GM11168 (cell line): ENCODE measurements at regions not wholly inside any gene's neighbourhood (a gene's known extent, or its start where the extent isn't known, plus 50 kb on each side); places are given as distances from the start of the nearest gene placed in this dataset.

Experiments
- in situ Hi-C: fragments of 300-500 bp; cut with MboI; formaldehyde crosslinking; loops from one replicate; pipeline ENCODE4 v1.12.0; 2022; ENCODE audit warnings: low sequenced_read_pairs; ENCODE audit not compliant: unreplicated experiment

DNA sequence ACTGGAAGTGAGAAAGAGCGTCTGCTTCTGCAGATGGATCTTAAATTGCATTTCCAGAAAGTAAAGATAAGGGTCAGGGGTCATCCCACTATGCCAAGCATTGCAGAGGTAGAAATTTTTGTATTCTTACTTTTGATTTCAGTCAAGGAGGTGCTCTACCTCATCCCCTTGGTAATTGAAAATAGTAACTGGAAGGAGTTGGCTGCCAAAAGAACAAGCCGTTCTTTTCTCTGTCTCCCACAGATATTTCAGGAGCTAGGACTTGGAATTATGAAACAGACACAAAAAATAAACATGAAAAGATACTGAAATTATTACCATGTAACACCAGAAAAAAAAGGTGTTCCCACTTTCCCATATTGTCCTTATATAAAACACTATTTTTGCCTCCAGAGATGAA is 309.9 kb upstream of the UMPS start:
- in situ Hi-C loops = no loop called here

DNA sequence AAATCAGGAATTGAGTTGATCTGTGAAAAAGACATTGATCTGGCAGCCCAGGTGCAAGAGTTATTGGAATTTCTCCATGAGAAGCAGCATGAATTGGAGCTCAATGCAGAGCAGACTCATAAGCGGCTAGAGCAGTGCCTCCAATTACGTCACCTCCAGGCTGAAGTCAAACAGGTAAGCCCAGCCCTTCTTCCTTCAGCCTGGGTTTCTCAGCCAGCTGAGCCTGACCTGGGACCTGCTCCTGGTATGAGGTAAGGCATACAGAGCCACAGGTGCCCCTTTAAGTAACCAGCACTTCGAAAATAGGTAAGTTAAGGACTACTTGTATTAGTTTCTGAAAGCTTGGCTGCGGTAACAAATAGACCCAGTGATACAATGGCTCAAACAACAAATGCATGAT is 307.4 kb upstream of the UMPS start:
- in situ Hi-C loops = no loop called here

DNA sequence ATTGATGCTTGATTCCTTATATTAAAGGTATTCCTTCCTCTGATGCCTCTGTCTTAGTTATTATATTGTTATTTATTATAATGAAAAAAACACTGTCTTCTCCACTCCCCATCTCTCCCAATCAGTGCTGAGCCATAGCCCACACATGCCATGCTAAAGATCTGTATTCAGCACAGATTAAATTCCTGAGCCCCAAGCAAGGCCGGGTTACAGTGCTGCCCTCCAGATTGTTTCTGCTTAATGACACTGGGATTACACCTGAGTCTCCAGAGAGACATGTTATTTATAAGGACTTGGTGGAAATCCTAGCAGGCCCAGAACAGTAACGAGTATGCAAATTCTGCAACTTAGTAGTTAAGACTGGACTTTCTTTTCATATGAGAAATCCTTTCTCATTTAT is 305.9 kb upstream of the UMPS start:
- in situ Hi-C loops = no loop called here

DNA sequence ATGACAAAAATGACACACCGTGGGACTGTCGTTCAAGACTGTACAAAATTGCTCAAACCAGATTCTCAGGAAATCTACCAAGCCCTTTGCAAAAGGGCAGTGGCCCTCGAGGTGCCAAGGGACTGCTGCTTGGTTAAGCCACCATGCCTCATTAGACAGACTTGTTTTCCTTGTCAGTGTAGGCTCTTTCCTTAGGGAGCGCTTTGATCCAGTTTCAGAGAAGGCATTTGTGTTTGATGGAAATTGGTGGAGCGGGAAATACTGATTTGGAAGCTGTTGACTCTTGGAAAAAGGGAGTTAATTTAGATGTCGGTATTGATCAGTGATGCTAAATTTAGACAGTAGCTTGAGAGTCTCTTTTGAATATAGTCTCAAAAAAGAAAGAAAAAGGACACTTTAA is 304.3 kb upstream of the UMPS start:
- in situ Hi-C loops = no loop called here

DNA sequence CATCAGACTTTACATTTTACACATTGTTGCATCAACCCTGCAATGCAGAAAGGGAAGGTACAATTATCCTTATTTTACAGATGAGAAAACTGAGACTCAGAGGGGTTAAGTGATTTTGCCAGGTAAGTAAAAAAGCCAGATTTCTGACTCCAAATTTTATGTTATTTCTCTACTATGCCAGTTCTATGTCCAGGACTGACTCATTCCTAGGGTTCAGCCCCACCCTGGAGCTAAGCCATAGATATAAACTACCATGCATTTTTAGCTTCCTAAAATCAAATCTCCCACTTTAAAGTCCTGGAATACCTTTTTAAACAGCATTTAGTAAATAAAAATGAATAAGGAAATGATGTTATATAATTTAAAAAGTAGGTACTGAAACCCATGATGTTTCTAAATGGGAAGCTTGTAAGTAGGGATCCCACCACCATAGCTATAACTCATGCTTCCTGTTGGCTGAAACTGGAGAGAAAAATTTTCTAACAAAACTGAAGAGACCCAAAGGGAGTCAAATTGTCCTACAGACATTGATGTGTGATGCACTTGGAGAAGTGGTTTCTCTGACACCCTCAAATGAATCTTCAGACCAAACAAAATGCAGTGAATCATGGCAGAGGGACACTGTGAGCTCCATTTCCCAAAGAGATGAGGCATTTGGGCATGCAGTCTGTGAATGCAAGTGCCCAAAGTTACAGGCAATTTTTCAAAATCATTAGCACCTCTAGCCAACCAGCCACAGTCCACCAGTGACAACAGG is 301.7 kb upstream of the UMPS start:
- in situ Hi-C loops = no loop called here

DNA sequence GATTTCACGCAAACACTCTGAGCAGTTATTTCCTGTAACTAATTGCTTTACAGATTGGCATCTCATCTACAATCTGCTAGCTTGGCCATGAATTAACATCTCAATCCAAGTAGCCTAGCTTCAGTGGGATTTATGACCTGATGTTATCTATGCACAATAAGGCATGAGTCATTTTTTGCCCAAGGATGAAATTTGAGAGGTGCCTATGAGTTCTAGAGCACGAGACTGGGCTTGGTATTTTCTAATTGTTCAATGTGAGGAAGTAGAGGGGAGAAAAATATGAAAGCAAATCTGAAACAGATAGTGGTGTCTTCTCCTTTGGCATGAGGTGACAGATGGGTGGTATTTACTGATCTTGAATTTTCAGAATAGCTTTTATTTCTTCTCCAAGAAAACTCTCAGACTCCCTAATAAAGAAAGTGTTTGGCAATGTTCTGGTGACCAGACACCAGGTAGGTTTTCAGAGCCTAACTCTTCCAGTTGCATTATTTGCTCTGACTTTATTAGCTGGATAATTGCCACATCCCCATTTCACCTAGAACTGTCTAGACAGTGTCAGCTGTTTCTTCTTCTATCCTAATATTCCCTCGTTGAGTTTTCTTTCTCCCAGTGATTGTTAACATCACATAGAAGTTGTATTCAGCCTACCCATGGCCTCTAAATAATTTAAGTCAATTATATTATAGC is 301.0 kb upstream of the UMPS start:
- in situ Hi-C loops = no loop called here

DNA sequence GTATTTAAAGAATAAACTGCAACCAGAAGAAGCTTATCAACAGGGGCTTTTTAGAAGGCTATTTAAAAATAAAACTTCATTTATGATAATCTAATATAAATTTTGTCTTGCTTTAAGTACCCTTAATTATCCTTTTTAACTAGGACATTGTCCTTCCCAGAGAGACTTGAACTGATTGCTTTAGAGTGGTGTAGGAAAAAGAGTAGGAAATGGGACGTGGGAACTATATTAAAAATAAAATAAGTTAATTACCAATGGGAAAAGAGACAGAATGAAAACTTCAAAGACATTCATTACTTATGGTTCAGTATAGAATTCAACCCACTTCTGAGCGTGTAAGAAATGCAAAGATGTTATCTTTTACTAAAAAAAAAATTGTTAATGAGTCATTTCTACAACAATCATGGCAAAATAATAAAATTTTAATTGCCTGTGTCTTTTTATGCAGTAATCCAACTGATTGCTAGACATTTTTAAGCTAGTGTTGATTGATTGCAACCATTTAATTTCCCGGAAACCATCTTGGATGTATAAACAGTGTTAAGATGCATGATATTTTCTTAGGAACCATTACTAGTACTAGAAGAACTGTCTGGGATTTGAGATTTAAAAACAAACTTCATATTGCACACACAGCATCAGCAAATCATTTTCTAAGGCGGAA is 298.8 kb upstream of the UMPS start:
- in situ Hi-C loops = no loop called here

DNA sequence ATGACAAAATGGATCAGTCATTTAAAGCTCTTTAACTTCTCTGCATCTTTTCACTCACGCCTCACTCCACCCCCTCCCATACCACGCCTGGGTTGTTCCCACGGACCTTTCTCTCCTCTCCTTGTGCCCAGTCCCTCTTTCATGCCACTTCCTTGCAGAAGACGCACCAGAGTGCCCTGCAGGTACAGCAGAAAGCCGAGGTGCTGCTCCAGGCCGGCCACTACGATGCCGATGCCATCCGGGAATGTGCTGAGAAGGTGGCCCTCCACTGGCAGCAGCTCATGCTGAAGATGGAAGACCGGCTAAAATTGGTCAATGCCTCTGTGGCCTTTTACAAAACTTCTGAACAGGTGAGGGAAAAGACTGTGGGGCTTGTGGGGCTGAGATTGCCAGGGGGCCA is 296.1 kb upstream of the UMPS start:
- in situ Hi-C loops = no loop called here

DNA sequence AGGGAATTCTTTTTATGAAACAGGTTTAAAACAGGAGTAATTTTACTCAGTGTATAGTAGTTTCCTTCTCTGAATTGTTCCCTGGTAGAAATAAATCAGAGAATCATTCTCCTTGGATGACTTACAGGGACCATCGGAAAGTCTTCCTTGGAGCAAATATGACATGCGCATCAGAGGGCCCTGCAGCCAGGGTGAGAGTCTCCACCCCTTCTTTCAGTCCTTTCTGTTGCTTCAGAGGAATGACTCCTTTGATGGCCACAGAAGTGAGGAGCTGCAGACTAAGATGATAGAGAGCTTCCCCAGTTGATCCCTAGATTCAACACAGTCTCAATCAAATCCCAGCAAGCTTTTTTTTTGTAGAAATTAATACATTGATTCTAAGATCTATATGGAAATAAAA is 294.8 kb upstream of the UMPS start:
- in situ Hi-C loops = no loop called here

DNA sequence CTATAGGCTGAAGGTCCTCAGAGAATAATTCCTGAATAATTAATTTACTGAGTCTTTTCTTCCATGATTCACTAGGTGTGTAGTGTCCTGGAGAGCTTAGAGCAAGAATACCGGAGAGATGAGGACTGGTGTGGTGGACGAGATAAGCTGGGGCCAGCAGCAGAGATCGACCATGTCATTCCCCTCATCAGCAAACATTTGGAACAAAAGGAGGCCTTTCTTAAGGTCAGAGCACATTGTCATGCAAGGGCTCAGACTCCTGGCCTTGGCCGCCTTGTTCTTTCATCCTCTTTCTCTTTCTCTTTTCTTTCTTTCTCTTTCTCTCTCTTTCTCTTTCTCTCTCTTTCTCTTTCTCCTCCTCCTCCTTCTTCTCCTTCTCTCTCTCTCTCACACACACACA is 291.4 kb upstream of the UMPS start:
- in situ Hi-C loops = no loop called here

DNA sequence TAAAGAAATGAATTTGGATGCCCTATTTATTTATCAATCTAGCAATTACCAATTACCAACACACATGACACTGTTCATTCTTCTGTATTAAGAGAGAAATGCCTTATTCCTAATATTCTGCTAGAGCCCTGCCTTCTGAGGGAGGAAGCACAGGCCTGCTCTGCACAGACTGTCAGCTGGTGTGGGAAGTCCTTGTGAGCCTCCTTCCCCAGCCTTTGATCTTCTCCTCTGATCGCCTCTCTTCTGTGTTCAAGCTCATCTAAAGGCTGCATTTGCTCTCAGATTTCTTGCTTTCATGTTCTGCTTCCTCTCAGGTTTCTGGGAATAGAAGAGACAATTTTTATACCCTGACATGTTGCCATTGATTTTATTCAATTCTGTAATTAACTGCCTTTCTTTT is 290.6 kb upstream of the UMPS start:
- in situ Hi-C loops = no loop called here

DNA sequence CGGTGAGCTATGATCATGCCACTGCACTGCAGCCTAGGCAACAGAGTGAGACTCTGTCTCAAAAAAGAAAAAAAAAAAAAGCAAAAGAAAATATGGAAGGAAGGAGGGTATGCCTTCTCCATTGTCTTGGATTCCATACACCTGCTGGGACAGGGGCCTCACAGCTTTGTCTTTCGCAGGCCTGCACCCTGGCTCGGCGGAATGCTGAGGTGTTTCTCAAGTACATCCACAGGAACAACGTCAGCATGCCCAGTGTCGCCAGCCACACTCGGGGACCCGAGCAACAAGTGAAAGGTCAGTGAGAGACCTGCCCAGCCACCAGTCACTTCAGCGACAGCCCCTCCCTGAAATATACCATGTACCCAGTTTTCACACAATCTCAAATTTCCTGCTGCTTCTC is 288.5 kb upstream of the UMPS start:
- in situ Hi-C loops = no loop called here

DNA sequence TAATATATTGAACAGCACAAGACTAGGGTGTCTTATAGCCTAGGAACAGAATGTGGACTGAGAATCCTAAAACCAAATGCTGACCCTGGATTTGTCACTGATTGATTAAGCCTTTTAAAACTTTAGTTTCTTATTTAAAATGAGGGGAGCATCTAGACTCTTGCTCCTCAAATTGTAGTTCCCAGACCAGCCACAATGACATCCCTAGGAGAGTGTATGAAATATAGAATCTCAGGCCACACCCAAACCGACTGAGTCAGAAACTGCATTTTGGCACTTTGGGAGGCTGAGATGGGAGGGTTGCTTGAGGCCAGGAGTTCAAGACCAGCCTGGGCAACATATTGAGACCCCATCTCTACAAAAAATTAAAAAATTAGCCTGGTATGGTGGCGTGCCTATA is 287.8 kb upstream of the UMPS start:
- in situ Hi-C loops = no loop called here

DNA sequence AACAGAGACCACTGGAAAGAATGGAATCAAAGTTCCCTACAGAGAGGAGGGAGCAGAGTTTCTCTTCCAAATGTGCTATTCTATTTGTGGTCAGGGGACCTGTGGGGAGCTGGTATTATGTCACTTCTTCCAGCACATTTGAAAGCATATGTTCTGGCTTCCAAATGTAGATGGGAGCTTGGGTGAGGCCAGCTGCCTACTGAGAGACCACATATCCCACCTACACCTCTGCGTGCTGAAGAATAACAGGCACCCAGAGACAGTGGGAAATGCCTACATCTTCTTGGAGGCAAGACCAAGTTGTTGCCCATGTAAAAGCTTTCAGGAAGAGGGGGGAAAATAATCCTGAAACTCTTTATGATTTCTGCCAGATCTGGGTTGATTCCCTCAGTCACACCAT is 286.8 kb upstream of the UMPS start:
- in situ Hi-C loops = no loop called here

DNA sequence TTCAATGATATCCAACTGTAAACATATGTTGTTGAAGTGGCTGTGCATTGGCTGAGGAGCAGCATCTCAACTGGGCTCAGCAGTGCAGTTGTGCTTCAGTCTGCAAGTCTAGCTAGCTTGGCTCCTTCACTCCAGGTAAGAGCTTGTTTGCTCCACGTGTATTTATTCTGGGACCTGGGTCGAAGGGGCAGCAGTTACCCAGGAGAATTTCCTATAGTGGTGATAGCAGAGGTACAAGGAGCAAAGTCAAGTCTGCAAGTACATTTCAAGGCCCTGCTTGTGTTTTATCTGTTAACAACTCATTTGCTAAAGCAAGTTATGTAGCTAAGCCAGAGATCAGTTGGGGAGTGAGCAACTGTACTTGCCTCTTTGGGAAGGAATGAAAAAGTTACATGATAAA is 286.2 kb upstream of the UMPS start:
- in situ Hi-C loops = no loop called here

DNA sequence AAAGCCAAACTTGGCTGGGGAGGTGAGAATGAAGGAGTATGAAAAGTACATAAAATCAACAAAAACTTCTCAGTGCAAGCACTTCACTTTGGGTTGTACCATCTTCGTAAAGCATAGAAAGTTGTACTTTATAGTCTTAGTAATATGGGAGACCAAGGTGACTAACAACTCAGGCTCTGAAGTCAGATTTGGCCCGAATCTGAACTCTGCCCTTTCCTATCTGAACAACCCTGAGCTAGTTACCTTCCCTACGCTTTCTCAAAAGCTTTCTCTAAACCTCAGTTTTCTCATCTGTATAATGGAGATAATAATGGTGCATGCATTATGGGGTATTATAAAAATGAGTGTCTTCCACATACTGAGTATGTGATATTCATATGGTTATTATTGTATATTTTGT is 285.4 kb upstream of the UMPS start:
- in situ Hi-C loops = no loop called here

DNA sequence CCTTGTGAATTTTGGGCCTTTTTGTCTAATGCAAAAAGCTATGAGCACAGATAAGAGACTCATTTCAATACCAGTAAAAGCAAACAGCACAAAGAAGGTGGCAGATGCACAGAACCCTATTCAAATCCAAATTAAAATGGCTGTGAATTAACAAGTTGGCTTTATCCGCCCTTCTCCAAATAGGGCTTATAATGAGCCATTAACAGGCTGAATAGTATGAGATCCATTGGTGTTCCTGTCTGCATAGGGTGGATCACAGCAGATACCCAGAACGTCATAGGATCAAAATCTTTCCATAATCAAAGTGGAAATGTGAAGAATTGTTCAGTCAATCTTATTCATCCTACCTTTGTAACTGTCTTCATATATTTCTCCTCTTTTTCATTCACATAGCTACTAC is 282.4 kb upstream of the UMPS start:
- in situ Hi-C loops = no loop called here

DNA sequence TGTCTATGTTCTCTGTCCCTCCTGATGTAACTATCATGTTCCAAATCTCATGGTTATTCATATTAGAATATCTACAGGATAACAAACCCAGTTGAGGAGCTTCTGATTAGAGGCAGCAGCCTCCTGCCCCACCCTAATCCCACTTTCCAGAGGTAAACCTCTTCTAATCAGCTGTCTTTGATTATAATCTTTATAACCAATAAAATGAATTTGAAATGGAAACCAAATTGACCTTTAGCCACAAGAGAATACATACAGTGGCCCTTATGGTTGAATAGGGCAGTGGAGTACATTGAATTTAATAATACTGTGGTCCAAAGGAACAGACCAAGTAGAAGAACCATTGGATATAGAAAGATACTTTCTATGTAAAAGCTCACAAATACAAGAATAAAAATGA is 281.3 kb upstream of the UMPS start:
- in situ Hi-C loops = no loop called here

DNA sequence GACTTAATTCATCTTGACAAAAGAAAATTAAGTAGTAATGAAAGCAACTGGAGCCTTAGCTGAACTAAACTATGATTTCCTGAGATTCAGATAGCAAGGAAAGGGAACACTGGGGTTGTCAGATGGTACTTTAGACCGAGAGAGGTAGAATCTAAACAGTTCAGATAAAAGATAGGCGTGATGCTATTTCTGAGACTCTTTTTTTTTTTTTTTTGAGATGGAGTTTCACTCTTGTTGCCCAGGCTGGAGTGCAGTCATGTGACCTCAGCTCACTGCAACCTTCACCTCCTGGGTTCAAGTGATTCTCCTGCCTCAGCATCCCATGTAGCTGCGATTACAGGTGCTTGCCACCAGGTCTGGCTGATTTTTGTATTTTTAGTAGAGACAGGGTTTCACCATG is 279.9 kb upstream of the UMPS start:
- in situ Hi-C loops = no loop called here

DNA sequence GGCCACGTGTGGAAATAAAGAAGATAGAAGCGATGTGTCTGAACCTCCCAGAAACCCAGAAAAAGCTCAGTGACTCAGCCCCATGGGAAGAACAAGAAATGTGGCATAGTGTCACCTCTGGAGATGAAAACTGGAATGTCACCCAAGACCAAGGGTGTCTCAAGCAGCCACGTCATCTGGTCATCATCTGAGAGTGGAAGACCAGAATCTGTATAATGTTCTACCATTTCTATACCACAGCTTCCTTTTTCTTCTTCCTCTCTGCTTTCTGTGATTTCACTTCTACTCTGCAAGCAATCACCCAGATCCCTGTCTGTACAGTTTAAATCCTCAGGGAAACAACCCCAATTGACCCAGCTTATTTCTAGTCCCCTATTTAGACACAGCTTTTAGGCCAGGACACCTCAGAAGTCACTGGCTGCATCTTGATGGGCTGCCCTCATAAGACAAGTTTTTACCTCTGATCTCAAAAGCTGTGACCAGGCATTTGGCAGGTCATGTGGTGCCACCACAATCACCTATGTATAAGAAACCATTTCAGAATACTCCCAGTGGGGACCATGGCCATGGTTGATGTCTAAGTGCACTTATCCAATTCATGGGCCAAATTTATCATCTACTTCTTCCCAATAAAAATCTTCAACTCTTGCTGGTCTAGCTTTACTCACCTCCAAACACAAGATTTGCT is 278.5 kb upstream of the UMPS start:
- in situ Hi-C loops = no loop called here

DNA sequence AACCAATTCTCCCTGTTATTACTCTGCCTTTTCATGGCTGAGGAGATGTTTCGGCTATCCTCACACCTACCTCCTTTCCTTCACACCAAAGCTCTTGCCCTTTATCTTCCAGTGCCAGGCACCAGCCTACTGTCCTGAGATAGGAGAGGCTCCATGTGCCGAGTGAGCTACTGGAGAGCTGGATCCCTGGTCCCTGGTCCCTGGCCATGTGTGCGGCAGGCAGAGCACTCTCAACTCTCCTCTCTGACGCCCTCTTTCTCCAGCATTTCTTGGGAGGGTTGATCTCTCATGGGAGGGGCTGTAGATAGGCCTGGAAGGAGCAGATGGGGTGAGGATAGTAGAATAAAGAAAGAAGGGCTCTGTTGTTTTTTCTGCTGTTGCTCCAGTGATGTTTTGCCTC is 277.1 kb upstream of the UMPS start:
- in situ Hi-C loops = no loop called here
